Coronary artery (tissue), 2 donors: ENCODE measurements at regions not wholly inside any gene's neighbourhood (a gene's known extent, or its start where the extent isn't known, plus 50 kb on each side); places are given as distances from the start of the nearest gene placed in this dataset.
A peak's percentile ranks its signal among the peaks of the same experiment; 100 is the strongest.

Experiments
- DNase-seq: peaks from one replicate; pipeline ENCODE4 v3.0.0-alpha.2; 2017; ENCODE audit warnings: low spot score
- H3K27ac ChIP-seq, 2 donors: fragments of 200-600 bp; sonication (generic); one replicate each; pipeline ENCODE4 v1.5.1; 2016 to 2019
- H3K4me3 ChIP-seq: fragments of 200-600 bp; sonication (generic); 2 replicates; pipeline ENCODE4 v1.5.1; 2016; ENCODE audit warnings: mild to moderate bottlenecking, moderate library complexity
- TF ChIP-seq, protein P1 (sequence below): fragments of 200-600 bp; sonication (generic); IDR thresholded peaks from one replicate; pipeline ENCODE4 v1.5.1; 2019; ENCODE audit warnings: antibody characterized with exemption

DNA sequence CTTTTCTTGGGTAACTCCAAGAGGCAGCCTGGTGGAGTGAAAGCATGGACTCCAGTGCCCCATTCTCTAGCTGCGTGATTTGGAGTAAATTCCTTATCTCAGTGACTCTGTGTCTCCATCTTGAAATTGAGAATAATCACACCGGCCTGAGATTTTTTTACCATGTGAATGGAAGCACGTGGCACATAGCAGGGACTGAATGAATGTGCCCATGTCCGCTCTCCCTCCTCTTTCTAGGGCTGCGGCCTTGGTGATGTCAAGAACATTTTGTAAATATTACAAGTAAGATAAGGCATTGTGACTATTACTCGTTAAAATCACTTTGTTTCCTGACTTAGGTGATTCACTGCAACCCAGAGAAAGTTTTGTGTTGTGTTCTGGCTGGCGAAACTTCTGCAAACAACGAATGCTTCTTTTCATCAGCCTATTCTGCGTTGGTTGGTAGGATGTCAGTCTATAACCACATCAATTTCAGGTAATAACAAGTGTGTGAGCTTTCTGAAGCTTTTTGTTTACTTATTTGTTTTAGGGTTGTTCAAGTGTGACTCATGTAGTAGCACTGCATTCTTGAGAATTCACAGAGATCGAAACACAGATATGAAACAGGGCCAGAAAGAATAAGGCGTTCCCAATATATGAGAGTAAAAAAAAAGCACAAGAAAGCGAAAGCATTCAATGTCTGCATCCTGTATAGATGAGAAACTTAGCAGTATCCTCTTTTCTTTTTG is 135.7 kb upstream of the SLC45A1 start:
- H3K4me3 ChIP-seq: no peak overlapping the region
- TF ChIP-seq, protein P1, sequence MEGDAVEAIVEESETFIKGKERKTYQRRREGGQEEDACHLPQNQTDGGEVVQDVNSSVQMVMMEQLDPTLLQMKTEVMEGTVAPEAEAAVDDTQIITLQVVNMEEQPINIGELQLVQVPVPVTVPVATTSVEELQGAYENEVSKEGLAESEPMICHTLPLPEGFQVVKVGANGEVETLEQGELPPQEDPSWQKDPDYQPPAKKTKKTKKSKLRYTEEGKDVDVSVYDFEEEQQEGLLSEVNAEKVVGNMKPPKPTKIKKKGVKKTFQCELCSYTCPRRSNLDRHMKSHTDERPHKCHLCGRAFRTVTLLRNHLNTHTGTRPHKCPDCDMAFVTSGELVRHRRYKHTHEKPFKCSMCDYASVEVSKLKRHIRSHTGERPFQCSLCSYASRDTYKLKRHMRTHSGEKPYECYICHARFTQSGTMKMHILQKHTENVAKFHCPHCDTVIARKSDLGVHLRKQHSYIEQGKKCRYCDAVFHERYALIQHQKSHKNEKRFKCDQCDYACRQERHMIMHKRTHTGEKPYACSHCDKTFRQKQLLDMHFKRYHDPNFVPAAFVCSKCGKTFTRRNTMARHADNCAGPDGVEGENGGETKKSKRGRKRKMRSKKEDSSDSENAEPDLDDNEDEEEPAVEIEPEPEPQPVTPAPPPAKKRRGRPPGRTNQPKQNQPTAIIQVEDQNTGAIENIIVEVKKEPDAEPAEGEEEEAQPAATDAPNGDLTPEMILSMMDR: no peak
- no peak overlapping the region for H3K27ac ChIP-seq
- no peak for DNase-seq

DNA sequence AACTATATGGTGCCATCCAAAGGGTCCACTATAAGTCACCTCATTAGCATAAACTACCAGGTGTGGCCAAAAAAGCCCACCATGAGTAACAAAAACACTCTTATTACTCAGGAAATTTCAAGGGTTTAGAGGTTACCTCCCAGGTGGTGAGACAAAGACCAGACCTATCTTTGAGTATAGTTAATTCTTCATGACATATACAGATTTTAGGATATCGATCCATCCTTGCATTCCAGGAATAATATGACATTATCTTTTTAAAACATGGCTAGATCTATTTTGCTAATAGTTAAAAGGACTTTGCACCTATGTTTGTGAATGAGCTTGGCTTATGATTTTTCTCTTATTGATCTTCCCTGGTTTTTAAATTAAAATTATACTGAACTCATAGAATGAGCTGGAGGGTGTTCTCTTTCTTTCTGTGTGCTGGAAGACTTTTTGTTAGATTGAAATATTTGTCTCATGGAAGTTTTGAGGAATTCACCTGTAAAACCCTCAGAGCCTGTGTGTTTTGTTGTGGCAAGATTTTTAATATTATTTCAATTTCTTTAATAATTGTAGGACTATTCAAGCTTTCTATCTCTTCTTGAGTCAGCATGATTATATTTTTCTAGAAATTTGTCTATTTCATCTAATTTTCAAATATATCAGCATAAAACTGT is 138.7 kb upstream of the SLC45A1 start:
- DNase-seq: no peak
- no peak overlapping the region for H3K4me3 ChIP-seq
- H3K27ac ChIP-seq: no peak overlapping the region
- TF ChIP-seq, protein P1: no peak

DNA sequence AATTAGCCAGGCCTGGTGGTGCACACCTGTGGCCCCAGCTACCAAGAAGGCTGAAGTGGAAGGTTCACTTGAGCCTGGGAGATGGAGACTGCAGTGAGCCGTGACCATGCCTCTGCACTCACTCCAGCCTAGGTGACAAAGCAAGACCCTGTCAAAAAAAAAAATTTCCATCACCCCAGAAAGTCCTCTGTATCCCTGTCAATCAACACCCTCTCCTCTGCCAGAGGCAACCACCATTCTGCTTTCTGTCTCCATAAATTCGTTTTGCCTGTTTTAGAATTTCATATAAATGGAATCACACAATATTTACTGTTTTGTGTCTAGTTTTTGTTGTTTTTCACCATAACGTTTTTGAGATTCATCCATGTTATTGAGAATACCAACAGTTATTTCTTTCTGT is 141.6 kb upstream of the SLC45A1 start:
- Histone ChIP-seq H3K4me3 (no peak overlapping the region), H3K27ac (no peak overlapping the region)
- DNase-seq: no peak
- TF ChIP-seq, protein P1: no peak

DNA sequence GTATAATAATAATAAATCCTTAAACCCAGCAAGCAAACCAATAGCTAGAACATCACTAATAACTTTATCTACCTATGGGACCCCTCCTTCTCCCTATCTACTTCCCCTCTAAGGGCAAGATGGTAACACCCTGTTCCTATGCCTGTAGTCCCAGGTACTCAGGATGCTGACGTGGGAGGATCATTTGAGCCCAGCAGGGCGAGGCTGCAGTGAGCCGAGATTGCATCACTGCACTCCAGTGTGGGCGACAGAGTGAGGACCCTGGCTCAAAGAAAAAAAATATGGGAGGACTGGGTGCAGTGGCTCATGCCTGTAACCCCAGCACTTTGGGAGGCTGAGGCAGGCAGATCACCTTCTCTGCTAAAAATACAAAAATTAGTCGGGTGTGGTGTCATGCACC is 143.1 kb upstream of the SLC45A1 start:
- no peak overlapping the region for H3K27ac ChIP-seq
- DNase-seq: no peak
- TF ChIP-seq, protein P1: no peak
- H3K4me3 ChIP-seq: no peak overlapping the region

DNA sequence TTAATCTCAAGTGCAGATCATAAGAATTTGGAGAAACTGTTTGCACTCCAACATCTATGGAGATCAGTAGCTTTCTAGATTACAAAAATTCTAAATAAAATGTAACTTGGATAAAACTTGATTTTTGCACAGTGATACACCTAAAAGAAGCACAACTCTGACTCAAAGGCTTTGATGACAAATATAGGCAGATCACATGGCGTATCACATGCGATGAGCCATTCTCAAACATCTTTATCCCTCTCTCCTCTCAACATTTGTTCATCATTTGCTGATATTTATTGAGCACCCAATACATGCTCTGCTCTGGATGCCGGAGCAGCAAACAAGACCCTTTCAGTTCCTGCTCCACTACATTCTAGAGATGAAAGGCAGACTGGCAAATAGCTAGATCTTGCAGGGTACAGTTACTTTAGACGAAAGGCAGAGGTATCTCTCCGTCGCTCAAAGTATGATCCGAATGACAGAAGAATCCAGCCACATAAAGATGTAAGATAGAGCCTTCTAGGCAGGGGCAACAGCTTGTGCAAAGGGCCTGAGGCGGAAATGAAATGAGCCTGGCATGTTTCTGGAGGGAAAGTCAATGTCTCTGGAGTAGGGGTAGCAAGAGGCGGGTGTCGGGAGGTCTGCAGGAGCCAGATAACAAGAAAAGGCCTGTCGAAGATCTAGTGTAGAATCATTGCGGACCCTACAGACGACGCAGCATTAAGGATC is 145.8 kb upstream of the ERRFI1 start:
- no peak for DNase-seq
- no peak overlapping the region for H3K27ac ChIP-seq
- TF ChIP-seq, protein P1: no peak
- H3K4me3 ChIP-seq: no peak overlapping the region

DNA sequence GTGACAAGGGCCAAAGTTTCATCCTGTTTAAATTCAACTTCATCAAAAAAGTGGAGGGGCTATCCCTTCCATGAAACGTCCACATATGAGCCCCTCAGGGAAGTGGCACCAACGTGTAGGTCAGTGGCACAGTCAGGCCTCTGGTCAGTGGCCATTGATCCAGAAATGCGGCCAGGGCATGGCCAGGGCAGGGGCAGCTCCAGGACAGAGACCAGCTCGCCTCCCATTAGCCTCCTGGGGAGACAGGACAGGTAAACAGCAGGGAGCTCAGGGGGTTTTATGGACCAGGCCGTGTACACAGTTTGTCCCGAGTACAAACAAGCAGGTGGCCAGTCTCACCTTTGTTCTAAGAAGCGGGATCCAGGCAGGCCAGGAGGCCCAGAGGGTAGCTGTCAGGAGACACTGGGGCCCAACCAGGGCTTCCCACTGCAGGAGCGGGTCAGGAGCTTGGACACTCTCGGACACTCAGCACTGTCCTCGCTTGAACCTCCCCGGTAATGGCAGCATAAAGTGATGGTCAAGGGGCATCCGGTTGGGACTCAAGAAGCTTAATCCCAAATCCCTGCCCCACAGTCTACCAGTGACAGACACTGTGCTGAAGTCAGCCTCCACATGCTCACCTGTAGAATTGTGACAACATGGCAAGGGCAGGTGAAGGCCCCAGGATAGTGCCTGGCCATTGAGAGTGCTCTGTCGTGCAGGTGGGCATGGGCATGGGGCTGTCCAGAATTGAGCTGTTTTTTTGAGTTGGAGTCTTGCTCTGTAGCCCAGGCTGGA is 144.1 kb upstream of the ERRFI1 start:
- TF ChIP-seq, protein P1: no peak
- peak overlapping the region; percentile 32 to 45 for H3K27ac ChIP-seq
- no peak for DNase-seq
- no peak overlapping the region for H3K4me3 ChIP-seq
